GM23338 (cell line): ENCODE measurements at regions not wholly inside any gene's neighbourhood (a gene's known extent, or its start where the extent isn't known, plus 50 kb on each side); places are given as distances from the start of the nearest gene placed in this dataset.

Source experiments
- ATAC-seq: fragments of 200-7000 bp; cut with Tn5 transposase; 3 replicates; pipeline ENCODE4 v1.9.1; 2020
- DNase-seq: peaks from one replicate; pipeline ENCODE4 v3.0.0-alpha.2; 2015; ENCODE audit warnings: low spot score
- H2AFZ ChIP-seq: fragments of 200-600 bp; sonication (generic); 2 replicates; pipeline ENCODE4 v1.8.0; 2016; ENCODE audit warnings: antibody characterized with exemption, mild to moderate bottlenecking, moderate library complexity
- H3F3A ChIP-seq: fragments of 200-600 bp; sonication (generic); replicated peaks from 2 replicates; pipeline ENCODE4 v1.8.0; 2017; ENCODE audit warnings: antibody characterized with exemption, mixed run types, low read depth
- H3K27ac ChIP-seq: fragments of 200-600 bp; sonication (generic); 2 replicates; pipeline ENCODE4 v1.6.1; 2016; ENCODE audit warnings: low read depth
- H3K27me3 ChIP-seq: fragments of 200-600 bp; sonication (generic); 2 replicates; pipeline ENCODE4 v1.8.0; 2016; ENCODE audit warnings: mild to moderate bottlenecking, mixed run types, moderate library complexity; ENCODE audit not compliant: insufficient read depth
- H3K36me3 ChIP-seq: fragments of 200-600 bp; sonication (generic); 2 replicates; pipeline ENCODE4 v1.8.0; 2016; ENCODE audit warnings: mild to moderate bottlenecking; ENCODE audit not compliant: insufficient read depth
- H3K4me1 ChIP-seq: fragments of 200-600 bp; sonication (generic); 2 replicates; pipeline ENCODE4 v1.8.0; 2016; ENCODE audit warnings: mild to moderate bottlenecking, moderate library complexity; ENCODE audit not compliant: insufficient read depth
- H3K4me2 ChIP-seq: fragments of 200-600 bp; sonication (generic); 2 replicates; pipeline ENCODE4 v1.7.1; 2017; ENCODE audit warnings: mixed run types
- H3K4me3 ChIP-seq: fragments of 200-600 bp; sonication (generic); 2 replicates; pipeline ENCODE4 v1.6.1; 2016; ENCODE audit warnings: mixed run types
- H3K79me2 ChIP-seq: fragments of 200-600 bp; sonication (generic); replicated peaks from 2 replicates; pipeline ENCODE4 v1.8.0; 2017; ENCODE audit warnings: mild to moderate bottlenecking; ENCODE audit not compliant: insufficient read depth
- H3K9me2 ChIP-seq: fragments of 200-600 bp; sonication (generic); 2 replicates; pipeline ENCODE4 v1.8.0; 2017; ENCODE audit not compliant: insufficient read depth
- H4K20me1 ChIP-seq: fragments of 200-600 bp; sonication (generic); replicated peaks from 2 replicates; pipeline ENCODE4 v1.8.0; 2017; ENCODE audit warnings: mild to moderate bottlenecking; ENCODE audit not compliant: insufficient read depth
- H3K27ac Mint-ChIP-seq: 2 replicates; pipeline ENCODE4 v1.8.0; 2020; ENCODE audit warnings: inconsistent platforms, mild to moderate bottlenecking, moderate library complexity, mixed read lengths
- H3K27me3 Mint-ChIP-seq: 3 replicates; pipeline ENCODE4 v1.8.0; 2022; ENCODE audit warnings: low read depth, mild to moderate bottlenecking, moderate library complexity, mixed read lengths, inconsistent platforms; ENCODE audit not compliant: insufficient read depth, poor library complexity
- H3K36me3 Mint-ChIP-seq: 3 replicates; pipeline ENCODE4 v1.8.0; 2021; ENCODE audit warnings: low read depth, mild to moderate bottlenecking, inconsistent platforms, moderate library complexity, mixed read lengths
- H3K4me1 Mint-ChIP-seq: 3 replicates; pipeline ENCODE4 v1.8.0; 2020; ENCODE audit warnings: mild to moderate bottlenecking, inconsistent platforms, mixed read lengths
- H3K4me3 Mint-ChIP-seq: 3 replicates; pipeline ENCODE4 v1.8.0; 2021; ENCODE audit warnings: moderate library complexity, mild to moderate bottlenecking, inconsistent platforms, mixed read lengths
- H3K9me3 Mint-ChIP-seq: 3 replicates; pipeline ENCODE4 v1.8.0; 2020; ENCODE audit warnings: moderate library complexity, mild to moderate bottlenecking, inconsistent platforms, mixed read lengths
- CREB1 ChIP-seq: fragments of 250-450 bp; sonication (Bioruptor Pico); IDR thresholded peaks from 2 replicates; pipeline ENCODE4 v1.5.0; 2020; ENCODE audit warnings: low read depth, mild to moderate bottlenecking, moderate library complexity
- ETS1 ChIP-seq: IDR thresholded peaks from 2 replicates; pipeline ENCODE4 v1.6.1; 2016; ENCODE audit warnings: antibody characterized with exemption
- EZH2 ChIP-seq: fragments of 200-600 bp; sonication (generic); IDR thresholded peaks from one replicate; pipeline ENCODE4 v1.8.0; 2017; ENCODE audit warnings: antibody characterized with exemption, mild to moderate bottlenecking, low read depth; ENCODE audit not compliant: unreplicated experiment
- JUNB ChIP-seq: IDR thresholded peaks from one replicate; pipeline ENCODE4 v1.6.1; 2016; ENCODE audit warnings: antibody characterized with exemption; ENCODE audit not compliant: unreplicated experiment
- NANOG ChIP-seq: IDR thresholded peaks from 2 replicates; pipeline ENCODE4 v1.6.1; 2016; ENCODE audit warnings: antibody characterized with exemption, borderline replicate concordance
- POLR2AphosphoS5 ChIP-seq: IDR thresholded peaks from 2 replicates; pipeline ENCODE4 v1.6.1; 2016; ENCODE audit warnings: antibody characterized with exemption, low read depth
- REST ChIP-seq: IDR thresholded peaks from one replicate; pipeline ENCODE4 v1.6.1; 2018; ENCODE audit warnings: antibody characterized with exemption; ENCODE audit not compliant: unreplicated experiment
- STAT1 ChIP-seq: IDR thresholded peaks from one replicate; pipeline ENCODE4 v1.6.1; 2016; ENCODE audit warnings: antibody characterized with exemption; ENCODE audit not compliant: unreplicated experiment
- ZNF114 ChIP-seq: fragments of 250-450 bp; sonication (Bioruptor Pico); IDR thresholded peaks from 2 replicates; pipeline ENCODE4 v1.5.0; 2020; ENCODE audit warnings: mild to moderate bottlenecking, moderate library complexity
- ZNF462 ChIP-seq: fragments of 250-450 bp; sonication (Bioruptor Pico); IDR thresholded peaks from 2 replicates; pipeline ENCODE4 v1.5.0; 2020; ENCODE audit warnings: mild to moderate bottlenecking, moderate library complexity

- Mint-ChIP-seq H3K27me3 (no peaks in the 10 kb centered on the region), H3K36me3 (peaks cover 2% of the 10 kb centered on the region; the same call in 1 of the 3 replicates), H3K4me1 (peaks cover 10% of the 10 kb centered on the region; the same call in 2 of the 3 replicates), H3K4me3 (no peak overlapping the region), H3K27ac (no peak overlapping the region), H3K9me3 (peaks cover 4% of the 10 kb centered on the region; the same call in 2 of the 3 replicates)
- H3K27ac ChIP-seq = no peak overlapping the region
- DNase-seq (no peak), ATAC-seq (no peak)
- no peaks in the 10 kb centered on the region for H3K79me2 ChIP-seq
- no peak overlapping the region for H3K4me3 ChIP-seq
- TF ChIP-seq CREB1 = no peak
- TF ChIP-seq REST = no peak
- no peak for TF ChIP-seq POLR2AphosphoS5
- TF ChIP-seq ETS1 = no peak
- TF ChIP-seq ZNF114 (CRISPR knock-in tag) = no peak
- TF ChIP-seq STAT1 = no peak
- no peak for TF ChIP-seq JUNB
- no peak for TF ChIP-seq EZH2
- no peak for TF ChIP-seq ZNF462 (CRISPR knock-in tag)
- TF ChIP-seq NANOG = no peak
- H4K20me1 ChIP-seq = no peaks in the 10 kb centered on the region
- H3K4me1 ChIP-seq = peaks cover 9% of the 10 kb centered on the region
- H3K36me3 ChIP-seq = no peaks in the 10 kb centered on the region
- H3F3A ChIP-seq = no peaks in the 10 kb centered on the region
- H3K9me2 ChIP-seq = peaks cover 7% of the 10 kb centered on the region; the same call in 1 of the 2 replicates
- H3K27me3 ChIP-seq = no peaks in the 10 kb centered on the region
- H3K4me2 ChIP-seq = no peak overlapping the region
- H2AFZ ChIP-seq = no peak overlapping the region
Observed at GRCh38 chr4:174435974-174436373, 86.3 kb downstream of the HPGD start.
